Cardiac muscle cell (in vitro differentiated cells and primary cell): ENCODE measurements at regions not wholly inside any gene's neighbourhood (a gene's known extent, or its start where the extent isn't known, plus 50 kb on each side); places are given as distances from the start of the nearest gene placed in this dataset.

Experiments used
- DNase-seq, 2 donors: peaks; one replicate each; pipeline versions ENCODE4 v3.0.0 to v3.0.0-alpha.2; 2010 to 2017; ENCODE audit warnings: low read depth in 1 of 2, low spot score in 1 of 2
- H3K27ac ChIP-seq: fragments of 200-600 bp; sonication (generic); 2 replicates; pipeline ENCODE4 v1.5.1; 2016
- H3K27me3 ChIP-seq: fragments of 200-600 bp; sonication (generic); 2 replicates; pipeline ENCODE4 v1.6.0; 2016; ENCODE audit warnings: control low read depth
- H3K36me3 ChIP-seq: fragments of 200-600 bp; sonication (generic); 2 replicates; pipeline ENCODE4 v1.5.1; 2016; ENCODE audit warnings: control low read depth
- H3K4me1 ChIP-seq: fragments of 200-600 bp; sonication (generic); 2 replicates; pipeline ENCODE4 v1.8.1; 2017; ENCODE audit warnings: low read depth, mild to moderate bottlenecking, mixed run types
- H3K4me3 ChIP-seq: fragments of 200-600 bp; sonication (generic); 2 replicates; pipeline ENCODE4 v1.5.1; 2016; ENCODE audit warnings: mild to moderate bottlenecking
- H3K9me3 ChIP-seq: fragments of 200-600 bp; sonication (generic); 2 replicates; pipeline ENCODE4 v1.5.1; 2017; ENCODE audit warnings: low read depth, mild to moderate bottlenecking, control low read depth
- CTCF ChIP-seq: IDR thresholded peaks from 2 replicates; pipeline ENCODE4 v1.5.1; 2012; ENCODE audit warnings: low read depth, mild to moderate bottlenecking, low read length

GRCh38 chr3:102617381-102617780 lies 182.6 kb downstream of the ZPLD1 start:
- H3K4me1 ChIP-seq, result no peaks in the 10 kb centered on the region
- DNase-seq, result no peak
- H3K4me3 ChIP-seq, result no peak overlapping the region
- H3K9me3 ChIP-seq, result no peaks in the 10 kb centered on the region
- H3K27ac ChIP-seq, result no peak overlapping the region
- H3K27me3 ChIP-seq, result no peaks in the 10 kb centered on the region
- no peak for TF ChIP-seq CTCF
- H3K36me3 ChIP-seq, result no peaks in the 10 kb centered on the region

GRCh38 chr3:102619361-102619760 lies 184.5 kb downstream of the ZPLD1 start:
- Histone ChIP-seq H3K27me3 (no peaks in the 10 kb centered on the region), H3K4me1 (no peaks in the 10 kb centered on the region), H3K27ac (no peak overlapping the region), H3K36me3 (no peaks in the 10 kb centered on the region), H3K4me3 (no peak overlapping the region), H3K9me3 (no peaks in the 10 kb centered on the region)
- no peak for DNase-seq
- no peak for TF ChIP-seq CTCF

GRCh38 chr3:102629943-102630342 lies 195.1 kb downstream of the ZPLD1 start:
- H3K27ac ChIP-seq, result no peak overlapping the region
- TF ChIP-seq CTCF, result no peak
- H3K4me3 ChIP-seq, result no peak overlapping the region
- H3K4me1 ChIP-seq, result no peaks in the 10 kb centered on the region
- H3K36me3 ChIP-seq, result no peaks in the 10 kb centered on the region
- no peak for DNase-seq
- no peaks in the 10 kb centered on the region for H3K27me3 ChIP-seq
- no peaks in the 10 kb centered on the region for H3K9me3 ChIP-seq

GRCh38 chr3:102630531-102630930 lies 195.7 kb downstream of the ZPLD1 start:
- no peak for TF ChIP-seq CTCF
- no peak overlapping the region for H3K27ac ChIP-seq
- no peaks in the 10 kb centered on the region for H3K4me1 ChIP-seq
- H3K36me3 ChIP-seq, result no peaks in the 10 kb centered on the region
- no peaks in the 10 kb centered on the region for H3K27me3 ChIP-seq
- H3K4me3 ChIP-seq, result no peak overlapping the region
- DNase-seq, result peak in 1 of 2 donors; percentile 80
- no peaks in the 10 kb centered on the region for H3K9me3 ChIP-seq

GRCh38 chr3:102643546-102643945 lies 208.7 kb downstream of the ZPLD1 start:
- H3K9me3 ChIP-seq, result no peaks in the 10 kb centered on the region
- no peaks in the 10 kb centered on the region for H3K36me3 ChIP-seq
- TF ChIP-seq CTCF, result no peak
- no peak overlapping the region for H3K4me3 ChIP-seq
- H3K27ac ChIP-seq, result no peak overlapping the region
- H3K27me3 ChIP-seq, result no peaks in the 10 kb centered on the region
- no peaks in the 10 kb centered on the region for H3K4me1 ChIP-seq
- DNase-seq, result no peak

GRCh38 chr3:102646557-102646956 lies 211.7 kb downstream of the ZPLD1 start:
- Histone ChIP-seq H3K9me3 (no peaks in the 10 kb centered on the region), H3K27ac (no peak overlapping the region), H3K36me3 (no peaks in the 10 kb centered on the region), H3K4me1 (no peaks in the 10 kb centered on the region), H3K4me3 (no peak overlapping the region), H3K27me3 (no peaks in the 10 kb centered on the region)
- DNase-seq, result no peak
- no peak for TF ChIP-seq CTCF
